Stimulated activated CD8-positive, alpha-beta memory T cell treated with anti-CD3 and anti-CD28 coated beads, Interleukin-4, amount 100 ng/mL, for 48 hours (primary cell): ENCODE measurements at regions not wholly inside any gene's neighbourhood (a gene's known extent, or its start where the extent isn't known, plus 50 kb on each side); places are given as distances from the start of the nearest gene placed in this dataset.

Source experiments
- DNase-seq: peaks from one replicate; pipeline ENCODE4 v3.0.0-alpha.2; 2020

GRCh38 chr20:22465622-22466446 is 118.5 kb downstream of the FOXA2 start:
- no peak for DNase-seq

- DNase-seq: no peak
Observed at GRCh38 chr20:22464312-22465003, 119.9 kb downstream of the FOXA2 start.

- no peak for DNase-seq
Observed at GRCh38 chr20:22462975-22463914, 121.1 kb downstream of the FOXA2 start.

- no peak for DNase-seq
Observed at GRCh38 chr20:22460803-22461202, 123.6 kb downstream of the FOXA2 start.

GRCh38 chr20:22460231-22460630 is 124.1 kb downstream of the FOXA2 start:
- no peak for DNase-seq

- no peak for DNase-seq
Observed at GRCh38 chr20:22459754-22460153, 124.6 kb downstream of the FOXA2 start.

- no peak for DNase-seq
Observed at GRCh38 chr20:22456109-22456508, 128.3 kb downstream of the FOXA2 start.

GRCh38 chr20:22455259-22455658 is 129.1 kb downstream of the FOXA2 start:
- no peak for DNase-seq

GRCh38 chr20:22453244-22454080 is 130.9 kb downstream of the FOXA2 start:
- DNase-seq: no peak

GRCh38 chr20:22452442-22453011 is 131.8 kb downstream of the FOXA2 start:
- no peak for DNase-seq

- DNase-seq: no peak
Observed at GRCh38 chr20:22450537-22450936, 133.8 kb downstream of the FOXA2 start.

- DNase-seq: no peak
Observed at GRCh38 chr20:22449188-22449973, 135.0 kb downstream of the FOXA2 start.

GRCh38 chr20:22447447-22447778 is 137.0 kb downstream of the FOXA2 start:
- no peak for DNase-seq

GRCh38 chr20:22446613-22447446 is 137.5 kb downstream of the FOXA2 start:
- DNase-seq: no peak

- no peak for DNase-seq
Observed at GRCh38 chr20:22442318-22442717, 142.1 kb downstream of the FOXA2 start.

GRCh38 chr20:22438926-22439325 is 145.4 kb downstream of the FOXA2 start:
- DNase-seq: no peak

- no peak for DNase-seq
Observed at GRCh38 chr20:22438346-22438745, 146.0 kb downstream of the FOXA2 start.

- no peak for DNase-seq
Observed at GRCh38 chr20:22437354-22437753, 147.0 kb downstream of the FOXA2 start.

GRCh38 chr20:22431419-22431818 is 153.0 kb downstream of the FOXA2 start:
- DNase-seq: no peak

- DNase-seq: no peak
Observed at GRCh38 chr20:22430746-22431168, 153.6 kb downstream of the FOXA2 start.
